Inferior parietal cortex (tissue), 1 donor: ENCODE measurements at regions not wholly inside any gene's neighbourhood (a gene's known extent, or its start where the extent isn't known, plus 50 kb on each side); places are given as distances from the start of the nearest gene placed in this dataset.

Source experiments
- DNase-seq: peaks from one replicate; pipeline ENCODE4 v3.0.0-alpha.2; 2016; ENCODE audit errors: extremely low spot score

GRCh38 chr3:43866529-43867353 is 176.0 kb downstream of the ABHD5 start:
- DNase-seq = no peak

DNA sequence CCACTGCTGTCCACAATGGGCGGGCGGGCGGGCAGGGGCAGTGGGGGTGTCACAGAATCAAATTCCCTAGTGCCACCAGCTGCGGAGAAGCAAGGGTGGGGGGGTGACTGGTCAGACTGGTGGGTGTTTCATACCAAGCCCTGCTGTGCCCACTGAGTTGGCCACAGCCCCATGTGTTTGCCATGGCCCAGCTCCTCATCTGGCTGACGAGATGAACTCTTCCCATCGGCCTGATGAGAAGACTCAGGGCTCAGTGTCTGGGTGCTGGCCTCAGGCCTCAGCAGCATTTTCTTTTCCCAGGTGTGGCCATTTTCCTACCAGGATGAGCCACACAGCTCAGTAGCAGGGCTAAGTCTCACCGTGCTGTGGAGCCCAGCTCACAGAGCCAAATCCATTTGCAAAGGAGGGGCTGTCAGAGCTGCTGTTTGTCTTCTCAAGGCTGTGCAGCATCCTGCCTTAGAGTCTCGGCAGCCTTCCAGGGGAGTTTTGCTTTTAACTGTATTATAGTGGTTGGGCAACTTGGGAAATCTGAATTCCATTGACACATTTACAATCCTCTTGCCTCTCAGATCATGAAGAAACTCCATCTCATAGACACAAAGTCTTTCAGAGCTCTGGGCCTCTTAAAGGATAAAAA is 176.8 kb downstream of the ABHD5 start:
- no peak for DNase-seq

- DNase-seq = no peak
These were observed 178.8 kb downstream of the ABHD5 start for GRCh38 chr3:43869491-43869890.

GRCh38 chr3:43870120-43870519 is 179.4 kb downstream of the ABHD5 start:
- DNase-seq = no peak

GRCh38 chr3:43870844-43871626 is 180.3 kb downstream of the ABHD5 start:
- no peak for DNase-seq

- DNase-seq = no peak
These were observed 181.0 kb downstream of the ABHD5 start for GRCh38 chr3:43871627-43872245.

- DNase-seq = no peak
These were observed 181.6 kb downstream of the ABHD5 start for GRCh38 chr3:43872301-43872700.

DNA sequence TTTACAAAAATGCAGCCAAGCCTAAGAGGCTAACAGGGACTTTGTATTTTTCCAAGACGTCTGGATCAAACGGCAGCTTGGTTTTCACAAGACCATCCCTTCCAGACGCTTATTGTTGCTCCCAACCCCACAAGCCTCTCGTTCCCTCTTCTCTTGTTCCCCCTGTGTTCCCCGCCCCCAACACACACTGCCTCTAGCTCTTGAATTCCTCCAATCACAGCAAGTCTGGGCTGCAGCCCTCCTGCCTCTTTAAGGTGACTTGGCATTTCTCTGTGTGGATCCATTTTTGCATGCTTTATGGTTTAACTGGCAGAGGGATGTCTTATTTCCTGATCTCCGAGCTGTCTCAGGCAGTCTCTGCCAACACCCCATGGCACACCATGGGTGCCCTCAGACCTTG is 182.2 kb downstream of the ABHD5 start:
- no peak for DNase-seq

DNA sequence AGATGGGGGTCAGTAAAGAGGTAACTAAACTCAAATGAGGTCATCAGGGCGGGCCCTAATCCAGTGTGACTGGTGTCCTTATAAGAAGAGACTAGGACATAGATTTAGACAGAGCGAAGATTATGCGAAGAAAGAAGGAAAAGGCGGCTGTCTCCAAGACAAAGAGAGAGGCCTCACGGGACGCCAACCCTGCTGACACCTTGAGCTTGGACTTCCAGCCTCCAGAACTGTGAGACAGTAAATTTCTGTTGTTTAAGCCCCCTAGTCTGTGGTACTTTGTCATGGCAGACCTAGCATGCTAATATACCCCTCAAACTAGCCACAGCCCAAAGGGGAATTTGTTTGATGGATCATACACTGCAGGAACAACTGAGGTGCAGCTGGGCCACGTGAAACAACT is 183.0 kb downstream of the ABHD5 start:
- no peak for DNase-seq

- DNase-seq = no peak
These were observed 183.6 kb downstream of the ABHD5 start for GRCh38 chr3:43874290-43874689.

DNA sequence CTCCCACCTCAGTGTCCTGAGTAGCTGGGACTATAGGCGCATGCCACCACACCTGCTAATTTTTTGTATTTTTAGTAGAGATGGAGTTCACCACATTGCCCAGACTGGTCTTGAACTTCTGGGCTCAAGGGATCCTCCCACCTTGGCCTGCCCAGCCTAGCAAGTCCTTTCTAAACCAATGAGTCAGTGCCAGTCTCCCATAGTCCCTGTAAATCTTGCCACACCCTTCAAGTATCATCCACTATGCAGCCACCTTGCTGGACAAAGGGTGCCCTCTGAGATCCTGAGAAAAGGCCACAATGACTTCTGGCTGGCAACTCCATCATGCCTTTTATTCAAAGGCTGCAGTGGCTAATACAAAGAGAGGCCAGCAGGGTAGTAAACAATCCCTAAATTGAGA is 184.0 kb downstream of the ABHD5 start:
- no peak for DNase-seq

DNA sequence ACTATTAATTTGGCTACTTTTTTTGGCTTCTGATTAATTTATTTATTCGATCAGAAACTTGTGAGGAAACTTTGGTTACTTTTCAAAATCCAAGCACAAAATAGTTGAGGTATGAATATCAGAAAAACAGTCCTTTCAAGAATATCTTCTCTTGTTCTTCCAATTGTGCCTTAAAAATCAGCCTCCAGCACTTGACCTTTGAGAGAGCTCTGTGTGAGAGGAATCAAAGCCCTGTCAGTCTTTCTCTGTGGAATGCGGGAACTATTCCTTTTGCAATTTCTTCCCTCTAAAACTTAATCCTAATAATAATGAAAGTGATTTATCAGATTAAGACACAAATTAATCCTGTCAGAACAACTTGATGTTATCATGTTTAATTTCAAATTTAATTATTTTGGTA is 185.9 kb downstream of the ABHD5 start:
- DNase-seq = no peak

DNA sequence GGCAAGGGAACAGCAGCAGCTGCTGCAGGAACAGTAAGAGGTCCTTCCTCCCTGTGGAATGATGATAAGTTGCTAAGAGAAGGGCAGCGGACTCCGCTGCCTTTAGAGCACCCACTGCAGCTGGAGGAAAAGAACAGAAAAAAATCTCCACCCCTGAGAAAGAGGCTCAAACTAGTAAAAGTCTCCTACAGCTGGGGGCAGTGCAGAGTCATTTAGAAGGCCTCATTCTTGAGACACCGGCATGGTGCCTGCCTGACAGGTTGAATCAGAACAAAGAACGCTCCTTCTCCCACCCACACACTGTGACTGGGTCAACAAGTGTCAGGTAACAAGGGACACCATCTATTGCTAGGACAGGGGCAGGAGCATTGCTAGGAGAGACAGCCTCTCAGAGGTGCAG is 188.4 kb downstream of the ABHD5 start:
- no peak for DNase-seq

GRCh38 chr3:43882976-43883680 is 192.4 kb downstream of the ABHD5 start:
- no peak for DNase-seq

DNA sequence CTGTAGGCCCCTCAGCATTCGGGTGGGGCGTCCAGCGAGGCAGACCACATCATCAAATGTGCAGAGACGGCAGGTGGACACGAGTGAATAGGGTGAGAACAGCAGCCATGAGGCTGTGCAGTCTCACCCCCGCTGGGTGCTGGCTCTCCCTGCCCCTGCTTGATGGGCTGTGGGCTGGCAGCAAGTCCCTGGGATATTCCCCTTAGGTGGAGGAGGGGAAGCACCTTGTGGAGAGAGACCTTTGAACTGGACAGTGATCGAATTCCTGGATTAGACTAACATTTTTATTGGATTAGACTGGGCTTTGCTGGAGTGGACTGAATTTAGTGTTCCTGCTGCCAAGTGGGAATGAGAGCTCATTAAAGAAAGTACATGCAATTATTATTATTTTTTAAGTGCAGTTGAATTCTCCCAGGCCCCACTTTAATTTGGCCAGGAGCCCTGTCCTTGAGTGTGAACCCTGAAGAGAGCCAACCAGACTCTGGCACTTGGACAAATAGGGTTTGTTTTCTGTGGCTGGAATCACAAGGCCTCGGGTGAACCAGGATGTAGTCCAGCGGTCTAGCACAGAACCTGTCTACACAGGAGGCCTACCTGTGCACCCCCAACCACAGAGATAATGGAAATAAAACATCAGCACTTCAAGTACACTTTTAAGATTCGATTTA is 193.1 kb downstream of the ABHD5 start:
- no peak for DNase-seq

- no peak for DNase-seq
These were observed 193.8 kb downstream of the ABHD5 start for GRCh38 chr3:43884581-43884980.

DNA sequence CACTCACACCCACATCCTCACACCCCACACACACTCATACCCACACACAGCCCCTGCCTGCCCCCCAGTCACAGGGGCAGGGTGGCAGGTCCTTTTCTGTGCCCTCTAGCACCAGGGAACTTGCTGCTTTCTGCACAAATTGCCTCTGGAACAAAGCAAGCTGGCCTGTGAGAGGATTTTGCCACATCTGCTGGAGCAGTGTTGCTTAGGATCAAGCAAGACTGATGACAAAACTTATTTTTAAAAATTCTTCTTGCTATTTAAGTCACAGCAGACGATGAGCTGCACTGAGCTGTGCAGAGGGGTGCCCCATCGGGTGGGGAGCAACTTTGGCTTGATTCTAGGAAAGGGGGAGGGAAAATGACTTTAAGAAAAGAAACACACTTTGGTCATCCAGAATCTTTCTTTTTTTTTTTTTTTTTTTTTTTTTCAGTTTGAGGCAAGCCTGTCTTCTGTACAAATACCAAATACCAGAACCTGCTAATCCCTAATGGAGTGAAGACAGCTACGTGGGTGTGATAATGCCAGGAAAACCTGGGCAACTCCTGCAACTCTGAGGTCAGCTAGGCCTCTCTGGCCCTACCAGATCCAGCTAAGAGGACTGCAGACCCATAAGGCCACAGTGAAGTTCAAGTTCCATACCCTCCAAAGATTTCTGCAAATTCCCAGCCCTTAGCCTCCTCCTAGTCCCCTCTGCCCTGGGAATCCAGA is 195.3 kb downstream of the ABHD5 start:
- DNase-seq = no peak

- no peak for DNase-seq
These were observed 201.3 kb downstream of the ABHD5 start for GRCh38 chr3:43892061-43892460.

- no peak for DNase-seq
These were observed 201.8 kb downstream of the ABHD5 start for GRCh38 chr3:43892526-43892925.

GRCh38 chr3:43893727-43894126 is 203.0 kb downstream of the ABHD5 start:
- no peak for DNase-seq
